GM21619 (cell line): ENCODE measurements at regions not wholly inside any gene's neighbourhood (a gene's known extent, or its start where the extent isn't known, plus 50 kb on each side); places are given as distances from the start of the nearest gene placed in this dataset.

ENCODE experiments used
- ATAC-seq: cut with Tn5 transposase; IDR thresholded peaks from one replicate; pipeline ENCODE4 v1.9.1; 2021; ENCODE audit not compliant: unreplicated experiment

- no peak for ATAC-seq
Measured at GRCh38 chr7:37504801-37505200, 56.1 kb upstream of the ELMO1 start.

GRCh38 chr7:37505750-37506353 lies 57.2 kb upstream of the ELMO1 start:
- ATAC-seq: no peak

GRCh38 chr7:37508118-37508517 lies 59.5 kb upstream of the ELMO1 start:
- ATAC-seq: no peak

- ATAC-seq: no peak
Measured at GRCh38 chr7:37510043-37510634, 61.5 kb upstream of the ELMO1 start.

GRCh38 chr7:37511915-37512314 lies 63.3 kb upstream of the ELMO1 start:
- no peak for ATAC-seq

- no peak for ATAC-seq
Measured at GRCh38 chr7:37514497-37514896, 65.8 kb upstream of the ELMO1 start.

- ATAC-seq: no peak
Measured at GRCh38 chr7:37516664-37517063, 68.0 kb upstream of the ELMO1 start.

GRCh38 chr7:37518266-37518665 lies 69.6 kb upstream of the ELMO1 start:
- no peak for ATAC-seq

- ATAC-seq: no peak
Measured at GRCh38 chr7:37524056-37524455, 75.4 kb upstream of the ELMO1 start.

GRCh38 chr7:37524797-37525196 lies 76.1 kb upstream of the ELMO1 start:
- ATAC-seq: no peak

GRCh38 chr7:37526623-37527022 lies 78.0 kb upstream of the ELMO1 start:
- no peak for ATAC-seq

- no peak for ATAC-seq
Measured at GRCh38 chr7:37527109-37527508, 78.4 kb upstream of the ELMO1 start.

- no peak for ATAC-seq
Measured at GRCh38 chr7:37531225-37531624, 82.6 kb upstream of the ELMO1 start.

GRCh38 chr7:37532636-37533035 lies 84.0 kb upstream of the ELMO1 start:
- no peak for ATAC-seq

- ATAC-seq: no peak
Measured at GRCh38 chr7:37534893-37535610, 86.4 kb upstream of the ELMO1 start.

- no peak for ATAC-seq
Measured at GRCh38 chr7:37535841-37536240, 87.2 kb upstream of the ELMO1 start.

- ATAC-seq: no peak
Measured at GRCh38 chr7:37536706-37537105, 88.0 kb upstream of the ELMO1 start.

GRCh38 chr7:37537439-37537838 lies 88.8 kb upstream of the ELMO1 start:
- no peak for ATAC-seq

- ATAC-seq: no peak
Measured at GRCh38 chr7:37538945-37539344, 90.3 kb upstream of the ELMO1 start.

- ATAC-seq: no peak
Measured at GRCh38 chr7:37540917-37541316, 92.3 kb upstream of the ELMO1 start.

GRCh38 chr7:37541810-37542443 lies 93.3 kb upstream of the ELMO1 start:
- ATAC-seq: peak; percentile 92
